ENCODE measurements at regions not wholly inside any gene's neighbourhood (a gene's known extent, or its start where the extent isn't known, plus 50 kb on each side); places are given as distances from the start of the nearest gene placed in this dataset.

DNA sequence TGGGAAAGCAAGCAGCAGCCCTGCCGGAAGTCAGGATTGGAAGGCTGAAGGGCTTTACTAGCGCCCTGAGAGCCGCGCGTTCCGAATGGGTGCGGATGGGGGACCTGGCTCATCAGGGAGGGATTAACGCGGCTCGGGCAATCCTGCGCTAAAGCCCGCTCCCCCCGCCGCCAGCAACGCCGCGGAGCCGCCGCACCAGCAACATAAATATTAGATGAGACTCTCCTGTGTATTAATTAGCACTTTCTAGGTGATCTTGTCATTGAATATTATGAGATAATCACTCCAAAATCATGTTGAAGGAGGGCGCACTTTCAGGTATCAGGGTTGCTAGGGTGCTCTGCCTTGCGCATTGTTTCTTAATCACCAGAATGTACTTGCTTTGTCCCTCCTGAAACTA lies 357.2 kb upstream of the FAM241A start:
- Histone ChIP-seq H3K9me1 (ENCODE audit: control insufficient read depth, extremely low read depth, insufficient read depth, low read length) (no peaks in the 10 kb centered on the region), H3K9me3 (ENCODE audit: control insufficient read depth, low read depth, low read length) (no peaks in the 10 kb centered on the region), H3K36me3 (ENCODE audit: control insufficient read depth in 2 of 2, extremely low read depth in 1 of 2, insufficient read depth in 2 of 2, low read length in 2 of 2) (no peaks in the 10 kb centered on the region), H3K4me2 (ENCODE audit: control insufficient read depth, extremely low read depth, insufficient read depth, low read depth, low read length) (no peak overlapping the region), H3K27me3 (ENCODE audit: control insufficient read depth, extremely low read depth, insufficient read depth, low read length) (peaks cover 14% of the 10 kb centered on the region), H4K20me1 (ENCODE audit: control insufficient read depth, extremely low read depth, insufficient read depth, low read length) (no peaks in the 10 kb centered on the region), H3K4me1 (ENCODE audit: control insufficient read depth, extremely low read depth, insufficient read depth, low read length) (no peaks in the 10 kb centered on the region), H3K9ac (ENCODE audit: control insufficient read depth, extremely low read depth, insufficient read depth, low read length) (no peak overlapping the region), H3K27ac (ENCODE audit: control insufficient read depth, insufficient read depth, low read length) (no peak overlapping the region), H3K79me2 (ENCODE audit: control insufficient read depth, insufficient read depth, low read length) (no peaks in the 10 kb centered on the region), H3K4me3 (ENCODE audit: control insufficient read depth in 2 of 3, extremely low read depth in 1 of 3, insufficient read depth in 2 of 3, low read depth in 1 of 3, low read length in 3 of 3) (no peak overlapping the region), H2AFZ (ENCODE audit: control insufficient read depth, low read length) (no peak overlapping the region)
- DNase-seq (ENCODE audit: low read depth, low spot score) (no peak), FAIRE-seq (no peak)
- dilution Hi-C loops (cut with MboI; ENCODE audit: extremely low pct_ligation_motif_present, low sequenced_read_pairs), result no loop called here
- TF ChIP-seq, protein P1, sequence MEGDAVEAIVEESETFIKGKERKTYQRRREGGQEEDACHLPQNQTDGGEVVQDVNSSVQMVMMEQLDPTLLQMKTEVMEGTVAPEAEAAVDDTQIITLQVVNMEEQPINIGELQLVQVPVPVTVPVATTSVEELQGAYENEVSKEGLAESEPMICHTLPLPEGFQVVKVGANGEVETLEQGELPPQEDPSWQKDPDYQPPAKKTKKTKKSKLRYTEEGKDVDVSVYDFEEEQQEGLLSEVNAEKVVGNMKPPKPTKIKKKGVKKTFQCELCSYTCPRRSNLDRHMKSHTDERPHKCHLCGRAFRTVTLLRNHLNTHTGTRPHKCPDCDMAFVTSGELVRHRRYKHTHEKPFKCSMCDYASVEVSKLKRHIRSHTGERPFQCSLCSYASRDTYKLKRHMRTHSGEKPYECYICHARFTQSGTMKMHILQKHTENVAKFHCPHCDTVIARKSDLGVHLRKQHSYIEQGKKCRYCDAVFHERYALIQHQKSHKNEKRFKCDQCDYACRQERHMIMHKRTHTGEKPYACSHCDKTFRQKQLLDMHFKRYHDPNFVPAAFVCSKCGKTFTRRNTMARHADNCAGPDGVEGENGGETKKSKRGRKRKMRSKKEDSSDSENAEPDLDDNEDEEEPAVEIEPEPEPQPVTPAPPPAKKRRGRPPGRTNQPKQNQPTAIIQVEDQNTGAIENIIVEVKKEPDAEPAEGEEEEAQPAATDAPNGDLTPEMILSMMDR (optimal IDR thresholded peaks at IDR 0.05 in 1 of 3, IDR thresholded peaks at IDR 0.05 in 1 of 3, conservative IDR thresholded peaks at IDR 0.05 in 1 of 3; ENCODE audit: extremely low read depth in 1 of 3, insufficient read depth in 2 of 3, low read length in 3 of 3), result no peak
- no peak for TF ChIP-seq EZH2 (IDR thresholded peaks at IDR 0.05; ENCODE audit: low read length)

DNA sequence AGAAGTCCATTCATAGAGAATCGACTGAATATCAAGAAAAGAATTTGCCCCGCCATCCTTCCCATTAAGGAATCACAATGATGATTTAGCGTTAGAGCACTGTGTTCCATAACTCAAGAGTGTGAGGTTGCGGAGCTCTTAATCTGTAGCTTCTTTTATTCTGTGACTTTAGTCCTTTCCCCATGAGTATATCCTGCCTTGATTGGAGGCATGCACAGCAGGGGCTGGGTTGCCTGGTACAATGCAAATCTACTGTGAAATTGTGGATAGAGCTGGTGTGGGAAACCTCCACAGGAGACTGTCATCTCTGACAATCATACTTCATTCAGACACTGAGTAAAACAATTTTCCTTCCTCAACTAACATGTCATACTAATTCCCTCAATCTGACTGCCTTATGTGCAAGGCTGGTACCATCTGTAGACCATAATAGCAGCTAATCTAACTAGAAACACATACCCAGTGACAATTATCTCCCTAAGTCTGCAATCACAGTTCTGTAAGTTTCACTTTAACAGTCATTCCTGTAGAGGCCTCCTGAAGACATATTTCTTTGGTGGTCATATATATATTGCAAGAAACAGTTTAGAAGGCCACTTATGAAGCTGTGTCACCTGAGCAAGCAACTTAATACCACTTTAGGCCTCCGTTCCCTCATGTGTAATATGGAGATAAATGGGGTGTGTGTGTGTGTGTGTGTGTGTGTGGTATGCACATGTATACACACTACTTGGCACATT lies 355.2 kb upstream of the FAM241A start:
- FAIRE-seq, result no peak
- dilution Hi-C loops (cut with MboI; ENCODE audit: extremely low pct_ligation_motif_present, low sequenced_read_pairs), result no loop called here
- TF ChIP-seq, protein P1 (optimal IDR thresholded peaks at IDR 0.05 in 1 of 3, IDR thresholded peaks at IDR 0.05 in 1 of 3, conservative IDR thresholded peaks at IDR 0.05 in 1 of 3; ENCODE audit: extremely low read depth in 1 of 3, insufficient read depth in 2 of 3, low read length in 3 of 3), result no peak
- no peak for TF ChIP-seq EZH2 (IDR thresholded peaks at IDR 0.05; ENCODE audit: low read length)

More for the DNA sequence above, 355.2 kb upstream of the FAM241A start:
- no peaks in the 10 kb centered on the region for H3K4me1 ChIP-seq (ENCODE audit: control insufficient read depth, extremely low read depth, insufficient read depth, low read length)
- no peak overlapping the region for H3K27ac ChIP-seq (ENCODE audit: control insufficient read depth, insufficient read depth, low read length)
- no peaks in the 10 kb centered on the region for H4K20me1 ChIP-seq (ENCODE audit: control insufficient read depth, extremely low read depth, insufficient read depth, low read length)
- no peaks in the 10 kb centered on the region for H3K9me1 ChIP-seq (ENCODE audit: control insufficient read depth, extremely low read depth, insufficient read depth, low read length)
- H3K9me3 ChIP-seq (ENCODE audit: control insufficient read depth, low read depth, low read length), result no peaks in the 10 kb centered on the region
- H3K79me2 ChIP-seq (ENCODE audit: control insufficient read depth, insufficient read depth, low read length), result no peaks in the 10 kb centered on the region
- H2AFZ ChIP-seq (ENCODE audit: control insufficient read depth, low read length), result no peak overlapping the region
- no peak overlapping the region for H3K4me3 ChIP-seq (ENCODE audit: control insufficient read depth in 2 of 3, extremely low read depth in 1 of 3, insufficient read depth in 2 of 3, low read depth in 1 of 3, low read length in 3 of 3)
- no peak overlapping the region for H3K4me2 ChIP-seq (ENCODE audit: control insufficient read depth, extremely low read depth, insufficient read depth, low read depth, low read length)
- no peaks in the 10 kb centered on the region for H3K36me3 ChIP-seq (ENCODE audit: control insufficient read depth in 2 of 2, extremely low read depth in 1 of 2, insufficient read depth in 2 of 2, low read length in 2 of 2)
- no peak overlapping the region for H3K9ac ChIP-seq (ENCODE audit: control insufficient read depth, extremely low read depth, insufficient read depth, low read length)
- H3K27me3 ChIP-seq (ENCODE audit: control insufficient read depth, extremely low read depth, insufficient read depth, low read length), result peaks cover 14% of the 10 kb centered on the region
- no peak for DNase-seq (ENCODE audit: low read depth, low spot score)

Data from keratinocyte (primary cell).